ENCODE measurements at regions not wholly inside any gene's neighbourhood (a gene's known extent, or its start where the extent isn't known, plus 50 kb on each side); places are given as distances from the start of the nearest gene placed in this dataset.

DNA sequence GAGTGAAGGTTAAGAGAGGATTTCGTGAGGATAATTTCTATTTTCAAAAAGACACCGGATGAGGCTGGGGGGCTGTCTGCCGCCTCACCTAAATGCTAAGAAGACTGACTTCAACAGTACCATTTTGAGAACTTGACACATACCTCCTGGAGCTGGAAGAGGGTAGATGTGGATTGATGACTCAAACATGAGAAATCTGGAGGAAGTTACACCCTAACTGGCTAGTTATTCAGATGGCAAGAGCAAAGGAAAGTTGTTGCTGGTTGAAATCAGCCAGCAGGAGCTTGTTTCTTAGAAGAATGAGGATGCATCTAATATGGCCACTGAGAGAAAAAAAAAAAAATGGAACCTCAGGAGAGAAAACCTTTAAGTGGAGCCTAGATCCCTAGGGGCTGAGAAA lies 76.2 kb upstream of the KIAA1217 start:
- Histone ChIP-seq H3K27ac (no peak overlapping the region), H3K36me3 (replicated peaks in 1 of 2; ENCODE audit: insufficient read depth in 1 of 2, low read depth in 2 of 2) (no peaks in the 10 kb centered on the region), H3K4me3 (no peak overlapping the region), H3K4me1 (no peaks in the 10 kb centered on the region), H3K9me3 (no peaks in the 10 kb centered on the region), H3K27me3 (no peaks in the 10 kb centered on the region)
- no peak for TF ChIP-seq POLR2A (IDR thresholded peaks at IDR 0.05)
- TF ChIP-seq, protein P1, sequence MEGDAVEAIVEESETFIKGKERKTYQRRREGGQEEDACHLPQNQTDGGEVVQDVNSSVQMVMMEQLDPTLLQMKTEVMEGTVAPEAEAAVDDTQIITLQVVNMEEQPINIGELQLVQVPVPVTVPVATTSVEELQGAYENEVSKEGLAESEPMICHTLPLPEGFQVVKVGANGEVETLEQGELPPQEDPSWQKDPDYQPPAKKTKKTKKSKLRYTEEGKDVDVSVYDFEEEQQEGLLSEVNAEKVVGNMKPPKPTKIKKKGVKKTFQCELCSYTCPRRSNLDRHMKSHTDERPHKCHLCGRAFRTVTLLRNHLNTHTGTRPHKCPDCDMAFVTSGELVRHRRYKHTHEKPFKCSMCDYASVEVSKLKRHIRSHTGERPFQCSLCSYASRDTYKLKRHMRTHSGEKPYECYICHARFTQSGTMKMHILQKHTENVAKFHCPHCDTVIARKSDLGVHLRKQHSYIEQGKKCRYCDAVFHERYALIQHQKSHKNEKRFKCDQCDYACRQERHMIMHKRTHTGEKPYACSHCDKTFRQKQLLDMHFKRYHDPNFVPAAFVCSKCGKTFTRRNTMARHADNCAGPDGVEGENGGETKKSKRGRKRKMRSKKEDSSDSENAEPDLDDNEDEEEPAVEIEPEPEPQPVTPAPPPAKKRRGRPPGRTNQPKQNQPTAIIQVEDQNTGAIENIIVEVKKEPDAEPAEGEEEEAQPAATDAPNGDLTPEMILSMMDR (IDR thresholded peaks at IDR 0.05), result no peak
- intact Hi-C loops (cut with DNase I), result no loop called here
- no peak for ATAC-seq
- DNase-seq, result no peak
- WGBS, 2 donors, result 91 to 97% methylated on average over 3 of the region's 3 CpGs

DNA sequence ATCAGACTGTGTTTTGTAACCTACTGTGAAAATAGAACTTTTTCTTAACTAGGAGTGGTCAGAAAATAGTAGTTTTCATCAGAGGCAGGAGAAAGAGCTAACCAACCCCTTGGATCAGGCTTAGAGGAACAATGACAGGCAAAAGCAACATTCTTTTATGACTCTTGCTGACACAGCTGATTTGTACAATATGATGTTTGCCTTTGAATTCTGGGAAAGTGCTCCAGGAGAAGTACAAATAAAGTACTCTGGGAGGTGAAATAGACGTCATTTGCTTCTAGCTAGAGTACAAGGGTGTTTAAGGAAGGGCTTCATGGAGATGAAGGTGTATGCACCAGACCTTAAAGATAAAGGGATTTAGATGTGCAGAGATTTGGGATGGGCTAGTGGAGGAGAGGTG lies 75.1 kb upstream of the KIAA1217 start:
- Histone ChIP-seq H3K27ac (no peak overlapping the region), H3K36me3 (replicated peaks in 1 of 2; ENCODE audit: insufficient read depth in 1 of 2, low read depth in 2 of 2) (no peaks in the 10 kb centered on the region), H3K4me3 (no peak overlapping the region), H3K9me3 (no peaks in the 10 kb centered on the region), H3K27me3 (no peaks in the 10 kb centered on the region), H3K4me1 (no peaks in the 10 kb centered on the region)
- TF ChIP-seq POLR2A (IDR thresholded peaks at IDR 0.05), result no peak
- TF ChIP-seq, protein P1 (IDR thresholded peaks at IDR 0.05), result no peak
- intact Hi-C loops (cut with DNase I), result no loop called here
- no peak for DNase-seq
- WGBS, 2 donors, result 0 to 28% methylated on average over 1 of the region's 1 CpG
- no peak for ATAC-seq

GRCh38 chr10:24136070-24136469 lies 72.9 kb upstream of the KIAA1217 start:
- intact Hi-C loops (cut with DNase I), result no loop called here
- TF ChIP-seq, protein P1 (IDR thresholded peaks at IDR 0.05), result no peak
- TF ChIP-seq POLR2A (IDR thresholded peaks at IDR 0.05), result no peak
- WGBS, 2 donors, result 55 to 69% methylated on average over 4 of the region's 4 CpGs
- Histone ChIP-seq H3K36me3 (replicated peaks in 1 of 2; ENCODE audit: insufficient read depth in 1 of 2, low read depth in 2 of 2) (no peaks in the 10 kb centered on the region), H3K27me3 (no peaks in the 10 kb centered on the region), H3K27ac (no peak overlapping the region), H3K9me3 (peaks cover 0 to 9% (median 0%) of the 10 kb centered on the region in 3 donors), H3K4me1 (no peaks in the 10 kb centered on the region), H3K4me3 (no peak overlapping the region)
- no peak for ATAC-seq
- no peak for DNase-seq

GRCh38 chr10:24147321-24147720 lies 61.6 kb upstream of the KIAA1217 start:
- Histone ChIP-seq H3K27me3 (no peaks in the 10 kb centered on the region), H3K4me3 (no peak overlapping the region), H3K27ac (no peak overlapping the region), H3K36me3 (replicated peaks in 1 of 2; ENCODE audit: insufficient read depth in 1 of 2, low read depth in 2 of 2) (no peaks in the 10 kb centered on the region), H3K9me3 (no peaks in the 10 kb centered on the region), H3K4me1 (peaks cover 8% of the 10 kb centered on the region)
- no peak for TF ChIP-seq POLR2A (IDR thresholded peaks at IDR 0.05)
- TF ChIP-seq, protein P1 (IDR thresholded peaks at IDR 0.05), result no peak
- intact Hi-C loops (cut with DNase I), result no loop called here
- no peak for DNase-seq
- WGBS, 2 donors, result 91 to 93% methylated on average over 6 of the region's 6 CpGs
- no peak for ATAC-seq

DNA sequence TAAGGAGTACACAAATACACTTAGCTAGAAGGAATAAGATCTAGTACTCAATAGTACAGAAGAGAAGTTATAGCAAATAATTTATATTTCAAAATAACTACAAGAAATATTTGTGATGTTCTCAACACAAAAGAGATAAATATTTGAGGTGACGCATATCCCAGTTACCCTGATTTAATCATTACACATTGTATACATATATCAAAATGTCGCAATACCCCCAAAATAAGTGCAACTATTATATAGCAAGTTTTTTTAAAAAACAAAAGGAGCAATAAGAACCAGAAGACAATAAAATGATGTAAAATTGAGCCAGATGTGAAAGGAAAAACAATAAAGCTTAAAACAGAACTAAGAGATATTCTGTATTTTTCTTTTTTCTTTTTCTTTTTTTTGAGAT lies 59.3 kb upstream of the KIAA1217 start:
- 91 to 95% methylated on average over 2 of the region's 2 CpGs for WGBS, 2 donors
- no peak for DNase-seq
- intact Hi-C loops (cut with DNase I), result no loop called here

More for the DNA sequence above, 59.3 kb upstream of the KIAA1217 start:
- no peak for TF ChIP-seq POLR2A (IDR thresholded peaks at IDR 0.05)
- TF ChIP-seq, protein P1 (IDR thresholded peaks at IDR 0.05), result no peak
- Histone ChIP-seq H3K36me3 (replicated peaks in 1 of 2; ENCODE audit: insufficient read depth in 1 of 2, low read depth in 2 of 2) (no peaks in the 10 kb centered on the region), H3K4me3 (no peak overlapping the region), H3K4me1 (peaks cover 12% of the 10 kb centered on the region), H3K27me3 (no peaks in the 10 kb centered on the region), H3K27ac (no peak overlapping the region), H3K9me3 (no peaks in the 10 kb centered on the region)
- no peak for ATAC-seq

Data from body of pancreas (tissue), 4 donors.